Epidermal melanocyte (primary cell): ENCODE measurements at regions not wholly inside any gene's neighbourhood (a gene's known extent, or its start where the extent isn't known, plus 50 kb on each side); places are given as distances from the start of the nearest gene placed in this dataset.

ENCODE experiments used
- DNase-seq: peaks from one replicate; pipeline ENCODE4 v3.0.0; 2011; ENCODE audit warnings: low spot score; ENCODE audit not compliant: insufficient read length

DNA sequence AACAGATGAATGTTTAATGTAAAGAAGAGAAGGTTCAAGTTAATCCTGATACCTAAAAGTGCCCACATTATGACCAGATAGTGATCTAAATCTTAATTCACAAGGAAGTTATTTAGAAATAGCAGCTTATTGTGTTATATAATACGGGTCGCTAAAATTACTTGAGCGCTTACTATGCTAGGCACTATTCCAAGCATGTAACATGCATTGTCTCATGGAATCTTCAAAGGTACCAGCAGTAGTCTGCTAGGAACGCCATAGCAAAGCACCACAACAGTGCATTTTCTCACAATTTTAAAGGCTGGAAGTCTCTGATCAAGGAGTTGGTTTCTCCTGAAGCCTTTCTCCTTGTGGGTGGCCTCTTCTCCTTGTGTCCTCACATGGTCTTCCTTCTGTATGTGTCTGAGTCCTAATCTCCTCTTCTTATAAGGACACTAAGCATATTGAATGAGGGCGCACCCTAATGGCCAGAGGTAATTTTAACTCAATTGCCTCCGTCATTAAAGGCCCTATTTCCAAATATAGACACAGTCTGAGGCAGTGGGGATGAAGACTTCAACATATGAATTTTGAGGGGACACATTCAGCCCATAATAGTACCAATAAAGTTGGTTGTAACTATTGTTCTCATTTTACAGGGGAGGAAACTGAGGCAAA is 118.4 kb downstream of the LRRC30 start:
- no peak for DNase-seq

GRCh38 chr18:7358989-7359726 is 128.3 kb downstream of the LRRC30 start:
- no peak for DNase-seq

GRCh38 chr18:7360606-7361170 is 129.8 kb downstream of the LRRC30 start:
- no peak for DNase-seq

- DNase-seq: no peak
Measured at GRCh38 chr18:7363338-7363737, 132.4 kb downstream of the LRRC30 start.

- no peak for DNase-seq
Measured at GRCh38 chr18:7366597-7366996, 135.7 kb downstream of the LRRC30 start.

- no peak for DNase-seq
Measured at GRCh38 chr18:7367336-7367735, 136.4 kb downstream of the LRRC30 start.

- no peak for DNase-seq
Measured at GRCh38 chr18:7369006-7369405, 138.1 kb downstream of the LRRC30 start.

- DNase-seq: no peak
Measured at GRCh38 chr18:7370375-7370774, 139.5 kb downstream of the LRRC30 start.

GRCh38 chr18:7370802-7371201 is 139.9 kb downstream of the LRRC30 start:
- no peak for DNase-seq

- no peak for DNase-seq
Measured at GRCh38 chr18:7373441-7373840, 142.6 kb downstream of the LRRC30 start.

DNA sequence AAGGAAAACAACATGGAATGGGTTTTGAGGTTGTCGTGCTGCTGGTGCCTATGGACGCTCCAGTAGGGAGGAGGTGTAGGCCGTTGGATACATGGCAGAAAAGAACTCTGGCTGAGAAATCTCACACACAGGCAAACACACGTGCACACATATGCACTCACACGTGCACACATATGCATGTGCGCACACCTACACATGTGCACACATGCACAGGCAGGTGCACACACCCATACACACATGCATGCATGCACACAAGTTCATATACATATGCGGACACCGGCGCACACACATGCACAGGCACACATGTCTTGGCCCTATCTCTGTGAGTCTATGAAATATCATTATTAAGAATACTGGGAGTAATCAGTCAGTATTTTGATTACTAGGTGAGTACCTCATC is 150.4 kb downstream of the LRRC30 start:
- no peak for DNase-seq

DNA sequence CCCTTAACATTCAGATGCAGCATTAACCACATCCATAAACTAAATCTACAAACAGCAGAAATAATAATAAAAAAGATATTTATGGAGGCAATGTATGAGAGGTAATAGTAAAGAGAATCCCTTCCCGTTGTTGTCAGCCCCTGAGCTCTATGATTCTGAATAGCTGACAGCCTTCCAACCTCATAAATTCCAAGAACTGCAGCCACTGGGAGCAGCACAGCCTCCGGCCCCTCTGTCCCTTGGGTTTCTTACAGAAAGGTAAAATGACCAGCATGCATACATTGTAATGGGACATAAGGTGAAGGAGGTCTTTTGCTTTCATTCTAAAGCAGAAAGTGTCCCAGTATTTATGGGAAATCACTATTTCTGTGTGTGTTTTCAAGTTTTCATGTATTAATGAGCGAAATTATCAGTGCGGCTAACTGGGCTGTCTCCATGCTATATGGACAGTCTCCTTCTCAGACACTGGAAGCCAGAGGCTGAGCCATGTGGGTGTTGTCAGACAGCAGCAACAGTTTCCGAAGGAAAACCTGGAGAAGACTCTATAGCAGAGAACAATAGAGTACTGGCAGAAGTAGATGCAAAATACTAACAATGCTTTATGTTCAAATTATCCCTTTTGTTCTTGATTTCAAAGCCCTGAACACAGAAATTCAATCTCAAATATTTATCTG is 151.6 kb downstream of the LRRC30 start:
- DNase-seq: no peak

- no peak for DNase-seq
Measured at GRCh38 chr18:7383002-7383980, 152.4 kb downstream of the LRRC30 start.

DNA sequence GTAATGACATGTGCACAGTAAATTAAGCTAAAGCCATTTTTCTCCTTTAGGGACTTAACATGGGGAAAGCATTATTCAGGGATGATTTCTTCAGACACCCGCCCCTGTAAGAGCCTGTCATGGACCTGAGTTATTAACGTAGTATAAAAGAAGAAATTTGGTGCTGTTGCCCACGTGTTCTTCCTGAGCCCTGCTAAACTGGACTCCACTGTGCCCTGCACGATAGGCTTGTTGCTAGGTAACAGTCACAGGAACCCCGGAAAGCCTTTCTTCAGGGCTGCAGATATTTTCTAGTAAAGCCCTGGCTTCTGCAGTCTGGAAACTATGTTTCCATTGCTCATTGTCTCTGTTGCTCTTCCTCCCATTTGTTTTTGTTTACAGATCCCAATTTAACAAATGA is 157.9 kb downstream of the LRRC30 start:
- DNase-seq: no peak

GRCh38 chr18:7390731-7391492 is 160.0 kb downstream of the LRRC30 start:
- no peak for DNase-seq

DNA sequence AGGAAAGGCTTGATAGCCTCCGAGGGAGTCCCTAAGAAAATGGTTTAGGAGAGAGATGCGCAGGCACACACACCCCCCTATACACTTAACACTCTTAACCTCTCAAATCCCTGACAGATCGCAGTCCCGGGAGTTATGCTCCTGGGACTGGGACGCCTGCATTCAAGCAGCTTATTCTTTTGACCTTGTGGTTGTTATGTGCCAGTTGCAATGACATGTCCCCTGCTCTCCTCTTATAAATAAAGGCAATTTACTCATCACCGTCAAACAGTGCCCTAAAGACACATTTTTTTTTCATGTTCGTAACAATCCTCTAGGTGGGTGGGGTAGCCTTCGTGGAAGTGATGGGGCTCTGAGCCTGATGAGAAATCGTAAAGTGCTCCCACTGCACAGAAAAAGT is 162.2 kb downstream of the LRRC30 start:
- no peak for DNase-seq

DNA sequence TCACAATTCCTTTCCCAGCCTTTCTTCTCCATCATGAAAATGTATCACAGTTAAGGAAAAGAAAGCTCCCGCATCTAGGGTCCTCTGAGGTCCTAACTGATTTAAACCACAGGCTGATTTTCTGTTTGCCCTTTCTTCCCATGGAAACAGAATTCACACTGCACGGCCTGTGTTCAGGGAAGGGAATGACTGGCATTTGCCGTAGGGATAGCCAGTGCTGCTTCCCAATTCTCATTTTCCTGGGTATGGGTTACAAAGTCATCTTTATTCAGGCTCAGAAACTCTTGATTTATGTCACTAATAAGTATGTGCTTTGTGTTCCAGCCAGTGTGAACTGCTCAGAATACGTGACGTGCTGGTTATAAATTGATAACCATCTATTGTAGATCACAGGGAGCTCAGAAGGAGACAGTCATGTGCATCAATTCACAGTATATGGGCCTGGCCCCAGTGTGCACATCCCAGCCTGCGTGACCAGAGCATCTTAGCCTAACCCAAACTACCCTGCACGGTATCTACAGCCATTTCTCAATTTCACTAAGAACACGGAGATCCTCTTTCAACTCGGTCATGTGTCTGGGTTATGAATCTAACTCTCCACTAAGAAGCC is 163.3 kb downstream of the LRRC30 start:
- DNase-seq: peak; percentile 41

- no peak for DNase-seq
Measured at GRCh38 chr18:7395566-7395965, 164.7 kb downstream of the LRRC30 start.

DNA sequence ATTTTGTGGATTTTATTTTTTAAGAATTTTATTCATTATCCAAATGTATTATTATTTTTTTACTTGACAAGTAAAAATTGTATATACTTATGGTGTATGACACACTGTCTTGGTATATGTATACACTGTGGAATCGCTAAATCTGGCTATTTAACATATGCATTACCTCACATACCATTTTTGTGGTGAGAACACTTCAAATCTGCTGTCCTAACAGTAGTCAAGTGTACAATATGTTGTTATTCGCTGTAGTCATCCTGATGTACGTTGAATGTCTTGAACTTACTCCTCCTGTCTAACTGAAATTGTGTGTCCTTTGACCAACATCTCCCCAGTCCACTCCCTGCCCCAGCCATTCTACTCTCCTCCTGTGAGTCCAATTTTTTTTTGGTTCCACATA is 153.2 kb upstream of the PTPRM start:
- no peak for DNase-seq

DNA sequence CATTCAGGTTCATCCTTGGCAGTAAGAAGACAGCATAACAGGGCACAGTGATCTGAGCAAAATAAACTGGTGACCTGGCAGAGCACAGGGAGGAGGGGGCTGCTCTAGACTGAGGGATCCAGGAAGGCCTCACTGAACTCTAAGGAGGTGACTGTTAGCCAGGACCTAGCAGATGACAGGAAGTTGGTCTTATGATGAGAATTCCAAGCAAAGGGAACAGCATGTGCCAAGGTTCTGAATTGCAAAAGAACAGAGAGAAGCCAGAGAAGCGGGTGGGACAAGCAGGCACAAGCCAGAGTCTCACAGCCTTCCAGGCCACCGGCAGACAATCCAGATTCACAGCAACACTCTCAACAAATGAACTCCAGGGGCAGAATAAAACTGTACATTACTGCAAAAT is 152.7 kb upstream of the PTPRM start:
- DNase-seq: no peak
